SK-N-SH treated with all-trans-retinoic acid at 6 μM for 48 hours (cell line): ENCODE measurements at regions not wholly inside any gene's neighbourhood (a gene's known extent, or its start where the extent isn't known, plus 50 kb on each side); places are given as distances from the start of the nearest gene placed in this dataset.

ENCODE experiments used
- ARNTL ChIP-seq: fragments of 450-650 bp; formaldehyde crosslinking; IDR thresholded peaks from 2 replicates; pipeline ENCODE4 v1.5.0; 2020; ENCODE audit warnings: low read depth, mild to moderate bottlenecking, moderate library complexity, borderline replicate concordance
- PPARA ChIP-seq: fragments of 250-450 bp; sonication (Bioruptor Pico); IDR thresholded peaks from 2 replicates; pipeline ENCODE4 v1.5.0; 2020; ENCODE audit warnings: mild to moderate bottlenecking, borderline replicate concordance

DNA sequence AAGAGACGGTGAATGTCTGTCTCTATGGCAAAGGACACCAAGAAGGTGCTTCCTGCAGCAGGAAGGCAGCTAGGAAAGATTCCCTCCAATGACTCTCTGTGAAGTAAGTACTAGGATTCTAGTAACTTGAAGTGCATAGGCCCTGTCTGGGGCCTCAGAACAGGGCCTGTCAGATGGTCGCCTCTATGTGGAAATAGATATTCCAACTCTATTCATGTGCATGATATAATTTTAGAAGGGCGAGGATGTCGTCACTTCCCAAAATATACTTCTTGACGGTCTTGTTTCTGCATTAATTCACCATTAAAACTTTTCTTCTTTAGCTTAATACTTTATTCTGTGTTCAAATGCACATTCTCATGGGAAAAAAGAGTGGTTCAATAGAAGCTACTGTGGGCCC, 167.0 kb downstream of the TLE3 start:
- TF ChIP-seq PPARA (CRISPR knock-in tag) = no peak
- no peak for TF ChIP-seq ARNTL
